ENCODE measurements at regions not wholly inside any gene's neighbourhood (a gene's known extent, or its start where the extent isn't known, plus 50 kb on each side); places are given as distances from the start of the nearest gene placed in this dataset.

- TF ChIP-seq, protein P1, sequence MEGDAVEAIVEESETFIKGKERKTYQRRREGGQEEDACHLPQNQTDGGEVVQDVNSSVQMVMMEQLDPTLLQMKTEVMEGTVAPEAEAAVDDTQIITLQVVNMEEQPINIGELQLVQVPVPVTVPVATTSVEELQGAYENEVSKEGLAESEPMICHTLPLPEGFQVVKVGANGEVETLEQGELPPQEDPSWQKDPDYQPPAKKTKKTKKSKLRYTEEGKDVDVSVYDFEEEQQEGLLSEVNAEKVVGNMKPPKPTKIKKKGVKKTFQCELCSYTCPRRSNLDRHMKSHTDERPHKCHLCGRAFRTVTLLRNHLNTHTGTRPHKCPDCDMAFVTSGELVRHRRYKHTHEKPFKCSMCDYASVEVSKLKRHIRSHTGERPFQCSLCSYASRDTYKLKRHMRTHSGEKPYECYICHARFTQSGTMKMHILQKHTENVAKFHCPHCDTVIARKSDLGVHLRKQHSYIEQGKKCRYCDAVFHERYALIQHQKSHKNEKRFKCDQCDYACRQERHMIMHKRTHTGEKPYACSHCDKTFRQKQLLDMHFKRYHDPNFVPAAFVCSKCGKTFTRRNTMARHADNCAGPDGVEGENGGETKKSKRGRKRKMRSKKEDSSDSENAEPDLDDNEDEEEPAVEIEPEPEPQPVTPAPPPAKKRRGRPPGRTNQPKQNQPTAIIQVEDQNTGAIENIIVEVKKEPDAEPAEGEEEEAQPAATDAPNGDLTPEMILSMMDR (IDR thresholded peaks at IDR 0.05; ENCODE audit: low read depth, low read length, missing control alignments): no peak
- in situ Hi-C loops (cut with HindIII; ENCODE audit: low pct_ligation_motif_present, low sequenced_read_pairs): no loop called here
Observed at GRCh38 chr18:60925892-60926291, 407.3 kb upstream of the CDH20 start.

GRCh38 chr18:60929966-60930365, 403.3 kb upstream of the CDH20 start:
- no peak for DNase-seq
- in situ Hi-C loops (cut with HindIII; ENCODE audit: low pct_ligation_motif_present, low sequenced_read_pairs): no loop called here
- no peak overlapping the region for H3K4me3 ChIP-seq (ENCODE audit: low read depth, low read length)
- no peaks in the 10 kb centered on the region for H3K36me3 ChIP-seq (replicated peaks)
- no peak overlapping the region for H3K27ac ChIP-seq
- H3K27me3 ChIP-seq (replicated peaks): no peaks in the 10 kb centered on the region
- TF ChIP-seq, protein P1 (IDR thresholded peaks at IDR 0.05; ENCODE audit: low read depth, low read length, missing control alignments): no peak

More at GRCh38 chr18:60925892-60926291, 407.3 kb upstream of the CDH20 start:
- Histone ChIP-seq H3K36me3 (replicated peaks) (no peaks in the 10 kb centered on the region), H3K4me3 (ENCODE audit: low read depth, low read length) (no peak overlapping the region), H3K27ac (no peak overlapping the region), H3K27me3 (replicated peaks) (no peaks in the 10 kb centered on the region)
- no peak for DNase-seq

- DNase-seq: peak; percentile 9
Observed at GRCh38 chr18:60935041-60935910, 398.0 kb upstream of the CDH20 start.

GRCh38 chr18:60936101-60936500, 397.1 kb upstream of the CDH20 start:
- Histone ChIP-seq H3K4me3 (ENCODE audit: low read depth, low read length) (no peak overlapping the region), H3K27ac (no peak overlapping the region), H3K27me3 (replicated peaks) (no peaks in the 10 kb centered on the region), H3K36me3 (replicated peaks) (no peaks in the 10 kb centered on the region)
- TF ChIP-seq, protein P1 (IDR thresholded peaks at IDR 0.05; ENCODE audit: low read depth, low read length, missing control alignments): no peak
- in situ Hi-C loops (cut with HindIII; ENCODE audit: low pct_ligation_motif_present, low sequenced_read_pairs): no loop called here
- no peak for DNase-seq

More at GRCh38 chr18:60935041-60935910, 398.0 kb upstream of the CDH20 start:
- TF ChIP-seq, protein P1 (IDR thresholded peaks at IDR 0.05; ENCODE audit: low read depth, low read length, missing control alignments): no peak
- Histone ChIP-seq H3K36me3 (replicated peaks) (no peaks in the 10 kb centered on the region), H3K27ac (no peak overlapping the region), H3K27me3 (replicated peaks) (no peaks in the 10 kb centered on the region), H3K4me3 (ENCODE audit: low read depth, low read length) (no peak overlapping the region)
- in situ Hi-C loops (cut with HindIII; ENCODE audit: low pct_ligation_motif_present, low sequenced_read_pairs): no loop called here

GRCh38 chr18:60943297-60943696, 389.9 kb upstream of the CDH20 start:
- Histone ChIP-seq H3K4me3 (ENCODE audit: low read depth, low read length) (no peak overlapping the region), H3K27ac (no peak overlapping the region), H3K36me3 (replicated peaks) (no peaks in the 10 kb centered on the region), H3K27me3 (replicated peaks) (no peaks in the 10 kb centered on the region)
- in situ Hi-C loops (cut with HindIII; ENCODE audit: low pct_ligation_motif_present, low sequenced_read_pairs): no loop called here
- no peak for DNase-seq
- TF ChIP-seq, protein P1 (IDR thresholded peaks at IDR 0.05; ENCODE audit: low read depth, low read length, missing control alignments): no peak
